CD4-positive, alpha-beta memory T cell (primary cell): ENCODE measurements at regions not wholly inside any gene's neighbourhood (a gene's known extent, or its start where the extent isn't known, plus 50 kb on each side); places are given as distances from the start of the nearest gene placed in this dataset.

Experiments used
- CTCF ChIA-PET: fragments of 350-600 bp; sonication (Branson Sonifier 250); formaldehyde crosslinking; loops from one replicate; lab custom pipeline; 2021; ENCODE audit warnings: inconsistent platforms; ENCODE audit not compliant: partially characterized antibody; lab: Charles Lee
- POLR2A ChIA-PET: fragments of 350-600 bp; sonication (Branson Sonifier 250); formaldehyde crosslinking; loops from one replicate; lab custom pipeline; 2021; ENCODE audit not compliant: partially characterized antibody; lab: Charles Lee
- DNase-seq, 5 donors: peaks; one replicate each; pipeline versions ENCODE4 v3.0.0 to v3.0.0-alpha.2; 2020 to 2022; ENCODE audit warnings: mixed read lengths in 1 of 5
- H3K27ac ChIP-seq: one replicate; pipeline ENCODE4 v1.7.0; 2013; ENCODE audit warnings: low read depth, low read length
- H3K27me3 ChIP-seq: 2 replicates; pipeline ENCODE4 v1.7.0; 2013; ENCODE audit warnings: mild to moderate bottlenecking, low read length, moderate library complexity; ENCODE audit not compliant: insufficient read depth
- H3K36me3 ChIP-seq: 2 replicates; pipeline ENCODE4 v1.7.0; 2013; ENCODE audit warnings: mild to moderate bottlenecking, low read length, moderate library complexity; ENCODE audit not compliant: insufficient read depth
- H3K4me1 ChIP-seq: 2 replicates; pipeline ENCODE4 v1.7.0; 2013; ENCODE audit warnings: mild to moderate bottlenecking, low read length, moderate library complexity; ENCODE audit not compliant: insufficient read depth
- H3K4me3 ChIP-seq, 2 donors: one replicate each; pipeline ENCODE4 v1.7.0; 2013; ENCODE audit warnings: low read length in 2 of 2, mild to moderate bottlenecking in 1 of 2
- H3K9me3 ChIP-seq, 2 donors: one replicate each; pipeline ENCODE4 v1.7.0; 2013; ENCODE audit warnings: low read length in 2 of 2, control low read depth in 1 of 2; ENCODE audit not compliant: control insufficient read depth in 1 of 2
- H3K27ac Mint-ChIP-seq, 7 donors: one replicate each; pipeline ENCODE4 v1.8.0; 2020 to 2021; ENCODE audit warnings: mixed read lengths in 7 of 7, mild to moderate bottlenecking in 6 of 7, inconsistent platforms in 3 of 7, moderate library complexity in 3 of 7
- H3K27me3 Mint-ChIP-seq, 2 donors: one replicate each; pipeline ENCODE4 v1.8.0; 2020 to 2021; ENCODE audit warnings: mixed read lengths in 2 of 2
- H3K36me3 Mint-ChIP-seq, 2 donors: one replicate each; pipeline ENCODE4 v1.8.0; 2020 to 2021; ENCODE audit warnings: mixed read lengths in 2 of 2, inconsistent platforms in 1 of 2, mild to moderate bottlenecking in 1 of 2
- H3K4me1 Mint-ChIP-seq, 4 donors: one replicate each; pipeline ENCODE4 v1.8.0; 2020 to 2021; ENCODE audit warnings: mixed read lengths in 4 of 4, mild to moderate bottlenecking in 1 of 4
- H3K4me3 Mint-ChIP-seq, 8 donors: one replicate each; pipeline ENCODE4 v1.8.0; 2020 to 2021; ENCODE audit warnings: mixed read lengths in 8 of 8, mild to moderate bottlenecking in 7 of 8, moderate library complexity in 6 of 8, inconsistent platforms in 3 of 8
- H3K9me3 Mint-ChIP-seq, 8 donors: one replicate each; pipeline ENCODE4 v1.8.0; 2020 to 2021; ENCODE audit warnings: mixed read lengths in 8 of 8, mild to moderate bottlenecking in 5 of 8, inconsistent platforms in 3 of 8, moderate library complexity in 1 of 8
- intact Hi-C: fragments of 100-400 bp; cut with micrococcal nuclease; formaldehyde crosslinking; loops from one replicate; pipeline ENCODE4 v1.15.1; 2023

- Mint-ChIP-seq H3K36me3 (no peaks in the 10 kb centered on the region), H3K27me3 (peaks cover 4 to 11% of the 10 kb centered on the region in 2 donors), H3K4me1 (no peaks in the 10 kb centered on the region), H3K9me3 (peaks cover 0 to 2% (median 0%) of the 10 kb centered on the region in 8 donors), H3K4me3 (no peak overlapping the region), H3K27ac (no peak overlapping the region)
- H3K36me3 ChIP-seq, result no peaks in the 10 kb centered on the region
- no peak overlapping the region for H3K27ac ChIP-seq
- H3K4me1 ChIP-seq, result no peaks in the 10 kb centered on the region
- ChIA-PET CTCF (no interaction called here), POLR2A (no interaction called here)
- intact Hi-C loops, result no loop called here
- no peak overlapping the region for H3K4me3 ChIP-seq
- no peaks in the 10 kb centered on the region for H3K27me3 ChIP-seq
- DNase-seq, result no peak
- no peaks in the 10 kb centered on the region for H3K9me3 ChIP-seq
Observed at GRCh38 chr2:19810148-19810547, 91.6 kb downstream of the TTC32 start.

- intact Hi-C loops, result no loop called here
- Mint-ChIP-seq H3K36me3 (no peaks in the 10 kb centered on the region), H3K4me3 (no peak overlapping the region), H3K27me3 (peaks cover 4 to 12% of the 10 kb centered on the region in 2 donors), H3K9me3 (peaks cover 0 to 2% (median 0%) of the 10 kb centered on the region in 8 donors), H3K27ac (no peak overlapping the region), H3K4me1 (no peaks in the 10 kb centered on the region)
- CTCF ChIA-PET, result no interaction called here
- no peaks in the 10 kb centered on the region for H3K9me3 ChIP-seq
- no peaks in the 10 kb centered on the region for H3K27me3 ChIP-seq
- H3K36me3 ChIP-seq, result no peaks in the 10 kb centered on the region
- POLR2A ChIA-PET, result no interaction called here
- H3K4me1 ChIP-seq, result no peaks in the 10 kb centered on the region
- no peak overlapping the region for H3K4me3 ChIP-seq
- no peak overlapping the region for H3K27ac ChIP-seq
- no peak for DNase-seq
Observed at GRCh38 chr2:19809206-19809605, 92.6 kb downstream of the TTC32 start.

- ChIA-PET POLR2A (no interaction called here), CTCF (no interaction called here)
- no peaks in the 10 kb centered on the region for H3K9me3 ChIP-seq
- Mint-ChIP-seq H3K4me3 (no peak overlapping the region), H3K9me3 (peaks cover 0 to 3% (median 0%) of the 10 kb centered on the region in 8 donors), H3K4me1 (no peaks in the 10 kb centered on the region), H3K27ac (no peak overlapping the region), H3K27me3 (peaks cover 4 to 10% of the 10 kb centered on the region in 2 donors), H3K36me3 (no peaks in the 10 kb centered on the region)
- no peak overlapping the region for H3K4me3 ChIP-seq
- no peaks in the 10 kb centered on the region for H3K36me3 ChIP-seq
- no peaks in the 10 kb centered on the region for H3K4me1 ChIP-seq
- DNase-seq, result no peak
- H3K27ac ChIP-seq, result no peak overlapping the region
- intact Hi-C loops, result no loop called here
- no peaks in the 10 kb centered on the region for H3K27me3 ChIP-seq
Observed at GRCh38 chr2:19807866-19808265, 93.9 kb downstream of the TTC32 start.

- no peak overlapping the region for H3K4me3 ChIP-seq
- no peaks in the 10 kb centered on the region for H3K9me3 ChIP-seq
- CTCF ChIA-PET, result no interaction called here
- Mint-ChIP-seq H3K36me3 (no peaks in the 10 kb centered on the region), H3K9me3 (peaks cover 0 to 3% (median 0%) of the 10 kb centered on the region in 8 donors), H3K4me1 (no peaks in the 10 kb centered on the region), H3K27me3 (peaks cover 4 to 7% of the 10 kb centered on the region in 2 donors), H3K27ac (no peak overlapping the region), H3K4me3 (no peak overlapping the region)
- H3K4me1 ChIP-seq, result no peaks in the 10 kb centered on the region
- DNase-seq, result no peak
- H3K27me3 ChIP-seq, result no peaks in the 10 kb centered on the region
- intact Hi-C loops, result no loop called here
- POLR2A ChIA-PET, result no interaction called here
- no peaks in the 10 kb centered on the region for H3K36me3 ChIP-seq
- no peak overlapping the region for H3K27ac ChIP-seq
Observed at GRCh38 chr2:19807346-19807745, 94.4 kb downstream of the TTC32 start.

GRCh38 chr2:19806591-19806990, 95.2 kb downstream of the TTC32 start:
- Histone ChIP-seq H3K27ac (no peak overlapping the region), H3K36me3 (no peaks in the 10 kb centered on the region), H3K9me3 (no peaks in the 10 kb centered on the region), H3K27me3 (no peaks in the 10 kb centered on the region), H3K4me3 (no peak overlapping the region), H3K4me1 (no peaks in the 10 kb centered on the region)
- DNase-seq, result no peak
- Mint-ChIP-seq H3K4me1 (no peaks in the 10 kb centered on the region), H3K27me3 (peaks cover 4 to 7% of the 10 kb centered on the region in 2 donors), H3K9me3 (peaks cover 0 to 3% (median 0%) of the 10 kb centered on the region in 8 donors), H3K4me3 (no peak overlapping the region), H3K27ac (no peak overlapping the region), H3K36me3 (no peaks in the 10 kb centered on the region)
- intact Hi-C loops, result no loop called here
- ChIA-PET CTCF (no interaction called here), POLR2A (no interaction called here)

- Mint-ChIP-seq H3K9me3 (peaks cover 0 to 3% (median 0%) of the 10 kb centered on the region in 8 donors), H3K4me3 (no peak overlapping the region), H3K4me1 (no peaks in the 10 kb centered on the region), H3K27ac (no peak overlapping the region), H3K36me3 (no peaks in the 10 kb centered on the region), H3K27me3 (peaks cover 4 to 6% of the 10 kb centered on the region in 2 donors)
- ChIA-PET POLR2A (no interaction called here), CTCF (no interaction called here)
- H3K36me3 ChIP-seq, result no peaks in the 10 kb centered on the region
- H3K4me1 ChIP-seq, result no peaks in the 10 kb centered on the region
- H3K4me3 ChIP-seq, result no peak overlapping the region
- H3K9me3 ChIP-seq, result no peaks in the 10 kb centered on the region
- no peak for DNase-seq
- intact Hi-C loops, result no loop called here
- no peaks in the 10 kb centered on the region for H3K27me3 ChIP-seq
- H3K27ac ChIP-seq, result no peak overlapping the region
Observed at GRCh38 chr2:19806131-19806530, 95.7 kb downstream of the TTC32 start.

DNA sequence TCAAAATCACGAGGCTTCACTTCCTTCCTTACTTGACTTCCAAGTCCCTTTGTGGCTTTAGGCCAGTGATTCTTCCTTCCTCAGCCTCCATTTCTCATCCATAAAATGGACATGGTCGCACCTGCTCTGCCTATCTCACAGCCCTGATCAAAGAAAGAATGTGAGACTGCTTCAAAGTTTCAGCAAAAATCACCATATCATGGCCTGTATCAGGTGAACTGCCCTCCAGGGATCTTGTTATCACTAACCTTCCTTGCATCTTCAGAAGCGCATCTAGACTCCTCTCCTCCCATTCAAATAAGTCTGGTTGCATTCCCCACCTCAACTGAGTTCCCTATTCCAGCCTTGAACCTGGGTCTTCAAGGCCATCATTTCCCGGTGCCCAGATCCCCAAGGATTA, 96.5 kb downstream of the TTC32 start:
- no peaks in the 10 kb centered on the region for H3K4me1 ChIP-seq
- no peaks in the 10 kb centered on the region for H3K9me3 ChIP-seq
- H3K27ac ChIP-seq, result no peak overlapping the region
- H3K27me3 Mint-ChIP-seq, result peaks cover 4% of the 10 kb centered on the region in 2 donors
- H3K27ac Mint-ChIP-seq, result no peak overlapping the region
- H3K27me3 ChIP-seq, result no peaks in the 10 kb centered on the region
- H3K36me3 ChIP-seq, result no peaks in the 10 kb centered on the region
- no peaks in the 10 kb centered on the region for H3K36me3 Mint-ChIP-seq
- no peaks in the 10 kb centered on the region for H3K4me1 Mint-ChIP-seq
- intact Hi-C loops, result no loop called here
- no peak for DNase-seq
- peaks cover 0 to 3% (median 0%) of the 10 kb centered on the region in 8 donors for H3K9me3 Mint-ChIP-seq
- H3K4me3 Mint-ChIP-seq, result no peak overlapping the region
- H3K4me3 ChIP-seq, result no peak overlapping the region
- ChIA-PET CTCF (no interaction called here), POLR2A (no interaction called here)
